ENCODE measurements at regions not wholly inside any gene's neighbourhood (a gene's known extent, or its start where the extent isn't known, plus 50 kb on each side); places are given as distances from the start of the nearest gene placed in this dataset.

- H3K9me3 Mint-ChIP-seq: peaks cover 4% of the 10 kb centered on the region; the same call in 1 of the 2 replicates
- peaks cover 8% of the 10 kb centered on the region for H3K4me1 Mint-ChIP-seq
- H3K27me3 Mint-ChIP-seq (ENCODE audit: low read depth): no peaks in the 10 kb centered on the region
- POLR2A ChIA-PET: no interaction called here
- ATAC-seq: no peak
- CTCF ChIA-PET: no interaction called here
- TF ChIP-seq SMAD3 (CRISPR knock-in tag; IDR thresholded peaks at IDR 0.05; ENCODE audit: borderline replicate concordance) (no peak), PRRX2 (CRISPR knock-in tag; IDR thresholded peaks at IDR 0.05) (no peak), E2F5 (CRISPR knock-in tag; IDR thresholded peaks at IDR 0.05) (no peak), GABPB1 (CRISPR knock-in tag; IDR thresholded peaks at IDR 0.05) (no peak), ZNF423 (CRISPR knock-in tag; IDR thresholded peaks at IDR 0.05) (no peak), EMX1 (CRISPR knock-in tag; IDR thresholded peaks at IDR 0.05) (no peak)
- TF ChIP-seq, protein P1, sequence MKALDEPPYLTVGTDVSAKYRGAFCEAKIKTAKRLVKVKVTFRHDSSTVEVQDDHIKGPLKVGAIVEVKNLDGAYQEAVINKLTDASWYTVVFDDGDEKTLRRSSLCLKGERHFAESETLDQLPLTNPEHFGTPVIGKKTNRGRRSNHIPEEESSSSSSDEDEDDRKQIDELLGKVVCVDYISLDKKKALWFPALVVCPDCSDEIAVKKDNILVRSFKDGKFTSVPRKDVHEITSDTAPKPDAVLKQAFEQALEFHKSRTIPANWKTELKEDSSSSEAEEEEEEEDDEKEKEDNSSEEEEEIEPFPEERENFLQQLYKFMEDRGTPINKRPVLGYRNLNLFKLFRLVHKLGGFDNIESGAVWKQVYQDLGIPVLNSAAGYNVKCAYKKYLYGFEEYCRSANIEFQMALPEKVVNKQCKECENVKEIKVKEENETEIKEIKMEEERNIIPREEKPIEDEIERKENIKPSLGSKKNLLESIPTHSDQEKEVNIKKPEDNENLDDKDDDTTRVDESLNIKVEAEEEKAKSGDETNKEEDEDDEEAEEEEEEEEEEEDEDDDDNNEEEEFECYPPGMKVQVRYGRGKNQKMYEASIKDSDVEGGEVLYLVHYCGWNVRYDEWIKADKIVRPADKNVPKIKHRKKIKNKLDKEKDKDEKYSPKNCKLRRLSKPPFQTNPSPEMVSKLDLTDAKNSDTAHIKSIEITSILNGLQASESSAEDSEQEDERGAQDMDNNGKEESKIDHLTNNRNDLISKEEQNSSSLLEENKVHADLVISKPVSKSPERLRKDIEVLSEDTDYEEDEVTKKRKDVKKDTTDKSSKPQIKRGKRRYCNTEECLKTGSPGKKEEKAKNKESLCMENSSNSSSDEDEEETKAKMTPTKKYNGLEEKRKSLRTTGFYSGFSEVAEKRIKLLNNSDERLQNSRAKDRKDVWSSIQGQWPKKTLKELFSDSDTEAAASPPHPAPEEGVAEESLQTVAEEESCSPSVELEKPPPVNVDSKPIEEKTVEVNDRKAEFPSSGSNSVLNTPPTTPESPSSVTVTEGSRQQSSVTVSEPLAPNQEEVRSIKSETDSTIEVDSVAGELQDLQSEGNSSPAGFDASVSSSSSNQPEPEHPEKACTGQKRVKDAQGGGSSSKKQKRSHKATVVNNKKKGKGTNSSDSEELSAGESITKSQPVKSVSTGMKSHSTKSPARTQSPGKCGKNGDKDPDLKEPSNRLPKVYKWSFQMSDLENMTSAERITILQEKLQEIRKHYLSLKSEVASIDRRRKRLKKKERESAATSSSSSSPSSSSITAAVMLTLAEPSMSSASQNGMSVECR (CRISPR knock-in tag; IDR thresholded peaks at IDR 0.05; ENCODE audit: borderline replicate concordance): no peak
- TF ChIP-seq, protein P2, sequence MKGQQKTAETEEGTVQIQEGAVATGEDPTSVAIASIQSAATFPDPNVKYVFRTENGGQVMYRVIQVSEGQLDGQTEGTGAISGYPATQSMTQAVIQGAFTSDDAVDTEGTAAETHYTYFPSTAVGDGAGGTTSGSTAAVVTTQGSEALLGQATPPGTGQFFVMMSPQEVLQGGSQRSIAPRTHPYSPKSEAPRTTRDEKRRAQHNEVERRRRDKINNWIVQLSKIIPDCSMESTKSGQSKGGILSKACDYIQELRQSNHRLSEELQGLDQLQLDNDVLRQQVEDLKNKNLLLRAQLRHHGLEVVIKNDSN (CRISPR knock-in tag; IDR thresholded peaks at IDR 0.05): no peak
- TF ChIP-seq, protein P3, sequence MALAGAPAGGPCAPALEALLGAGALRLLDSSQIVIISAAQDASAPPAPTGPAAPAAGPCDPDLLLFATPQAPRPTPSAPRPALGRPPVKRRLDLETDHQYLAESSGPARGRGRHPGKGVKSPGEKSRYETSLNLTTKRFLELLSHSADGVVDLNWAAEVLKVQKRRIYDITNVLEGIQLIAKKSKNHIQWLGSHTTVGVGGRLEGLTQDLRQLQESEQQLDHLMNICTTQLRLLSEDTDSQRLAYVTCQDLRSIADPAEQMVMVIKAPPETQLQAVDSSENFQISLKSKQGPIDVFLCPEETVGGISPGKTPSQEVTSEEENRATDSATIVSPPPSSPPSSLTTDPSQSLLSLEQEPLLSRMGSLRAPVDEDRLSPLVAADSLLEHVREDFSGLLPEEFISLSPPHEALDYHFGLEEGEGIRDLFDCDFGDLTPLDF (CRISPR knock-in tag; IDR thresholded peaks at IDR 0.05): no peak
- DNase-seq (ENCODE audit: low spot score): no peak
- H3K4me3 Mint-ChIP-seq: no peak overlapping the region
- H3K36me3 Mint-ChIP-seq: no peaks in the 10 kb centered on the region
- no peak overlapping the region for H3K27ac Mint-ChIP-seq
Measured at GRCh38 chr13:109393045-109393444, 393.3 kb downstream of the IRS2 start.

- Mint-ChIP-seq H3K4me3 (no peak overlapping the region), H3K4me1 (peaks cover 8% of the 10 kb centered on the region), H3K9me3 (0 out of 2 replicates have a peak, but pooled peaks cover 3% of the 10 kb centered on the region), H3K36me3 (no peaks in the 10 kb centered on the region), H3K27ac (no peak overlapping the region), H3K27me3 (ENCODE audit: low read depth) (no peaks in the 10 kb centered on the region)
- POLR2A ChIA-PET: no interaction called here
- CTCF ChIA-PET: no interaction called here
- TF ChIP-seq ZNF317 (CRISPR knock-in tag; IDR thresholded peaks at IDR 0.05; ENCODE audit: borderline replicate concordance, low read depth) (no peak), ELF4 (CRISPR knock-in tag; IDR thresholded peaks at IDR 0.05; ENCODE audit: low read depth) (no peak), USF2 (CRISPR knock-in tag; IDR thresholded peaks at IDR 0.05) (no peak), ZMAT4 (CRISPR knock-in tag; IDR thresholded peaks at IDR 0.05) (no peak), TP53 (CRISPR knock-in tag; IDR thresholded peaks at IDR 0.05) (no peak), NFATC4 (CRISPR knock-in tag; IDR thresholded peaks at IDR 0.05) (no peak), ZNF121 (CRISPR knock-in tag; IDR thresholded peaks at IDR 0.05) (no peak), JAZF1 (CRISPR knock-in tag; IDR thresholded peaks at IDR 0.05) (no peak), ZNF671 (CRISPR knock-in tag; IDR thresholded peaks at IDR 0.05) (no peak), E2F5 (CRISPR knock-in tag; IDR thresholded peaks at IDR 0.05) (no peak), ZNF512 (CRISPR knock-in tag; IDR thresholded peaks at IDR 0.05; ENCODE audit: borderline replicate concordance) (no peak)
- TF ChIP-seq, protein P4, sequence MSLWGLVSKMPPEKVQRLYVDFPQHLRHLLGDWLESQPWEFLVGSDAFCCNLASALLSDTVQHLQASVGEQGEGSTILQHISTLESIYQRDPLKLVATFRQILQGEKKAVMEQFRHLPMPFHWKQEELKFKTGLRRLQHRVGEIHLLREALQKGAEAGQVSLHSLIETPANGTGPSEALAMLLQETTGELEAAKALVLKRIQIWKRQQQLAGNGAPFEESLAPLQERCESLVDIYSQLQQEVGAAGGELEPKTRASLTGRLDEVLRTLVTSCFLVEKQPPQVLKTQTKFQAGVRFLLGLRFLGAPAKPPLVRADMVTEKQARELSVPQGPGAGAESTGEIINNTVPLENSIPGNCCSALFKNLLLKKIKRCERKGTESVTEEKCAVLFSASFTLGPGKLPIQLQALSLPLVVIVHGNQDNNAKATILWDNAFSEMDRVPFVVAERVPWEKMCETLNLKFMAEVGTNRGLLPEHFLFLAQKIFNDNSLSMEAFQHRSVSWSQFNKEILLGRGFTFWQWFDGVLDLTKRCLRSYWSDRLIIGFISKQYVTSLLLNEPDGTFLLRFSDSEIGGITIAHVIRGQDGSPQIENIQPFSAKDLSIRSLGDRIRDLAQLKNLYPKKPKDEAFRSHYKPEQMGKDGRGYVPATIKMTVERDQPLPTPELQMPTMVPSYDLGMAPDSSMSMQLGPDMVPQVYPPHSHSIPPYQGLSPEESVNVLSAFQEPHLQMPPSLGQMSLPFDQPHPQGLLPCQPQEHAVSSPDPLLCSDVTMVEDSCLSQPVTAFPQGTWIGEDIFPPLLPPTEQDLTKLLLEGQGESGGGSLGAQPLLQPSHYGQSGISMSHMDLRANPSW (CRISPR knock-in tag; conservative IDR thresholded peaks at IDR 0.05; ENCODE audit: low read depth): no peak
- DNase-seq (ENCODE audit: low spot score) (no peak), ATAC-seq (no peak)
Measured at GRCh38 chr13:109390391-109390790, 396.0 kb downstream of the IRS2 start.
